Adrenal gland (tissue), 9 donors: ENCODE measurements at regions not wholly inside any gene's neighbourhood (a gene's known extent, or its start where the extent isn't known, plus 50 kb on each side); places are given as distances from the start of the nearest gene placed in this dataset.

Experiments
- DNase-seq, 7 donors: peaks; one replicate each; pipeline ENCODE4 v3.0.0-alpha.2; 2019 to 2020
- H3K27ac ChIP-seq, 5 donors: fragments of 200-600 bp; sonication (generic) in 4 of 5; 1 replicate in 3 of 5; 2 replicates in 2 of 5; pipeline versions ENCODE4 v1.5.1 to v1.8.0; 2016 to 2020; ENCODE audit warnings: mild to moderate bottlenecking in 1 of 5
- H3K27me3 ChIP-seq: fragments of 200-600 bp; 2 replicates; pipeline ENCODE4 v1.8.0; 2021
- H3K36me3 ChIP-seq, 2 donors: fragments of 200-600 bp; replicated peaks in 1 of 2; 1 replicate in 1 of 2; 2 replicates in 1 of 2; pipeline versions ENCODE4 v1.5.1 to v1.8.0; 2018 to 2022
- H3K4me1 ChIP-seq, 2 donors: fragments of 200-600 bp; replicated peaks in 1 of 2; 1 replicate in 1 of 2; 2 replicates in 1 of 2; pipeline versions ENCODE4 v1.5.1 to v1.8.0; 2018 to 2021
- H3K4me3 ChIP-seq, 4 donors: fragments of 200-600 bp; sonication (generic) in 3 of 4; one replicate each; pipeline ENCODE4 v1.5.1; 2016 to 2018
- H3K9me3 ChIP-seq, 3 donors: fragments of 200-600 bp; sonication (generic) in 1 of 3; replicated peaks in 1 of 3; 1 replicate in 2 of 3; 2 replicates in 1 of 3; pipeline versions ENCODE4 v1.5.1 to v1.8.0; 2016 to 2021
- POLR2A ChIP-seq, 2 donors: fragments of 450-650 bp; IDR thresholded peaks; one replicate each; pipeline ENCODE4 v1.6.1; 2017; ENCODE audit warnings: antibody characterized with exemption in 2 of 2, mild to moderate bottlenecking in 2 of 2, moderate library complexity in 1 of 2
- whole genome bisulfite sequencing, 4 donors: extraction: QIAGEN DNeasy Blood & Tissue Kit in 2 of 4; methylation state at CpG; one replicate each; pipeline versions ENCODE4 v1.1.5 to v1.1.7; 2013 to 2017; 5-methylcytosine and 5-hydroxymethylcytosine counted together
- intact Hi-C, 2 donors: fragments of 100-400 bp; cut with DNase I; formaldehyde crosslinking; loops; one replicate each; pipeline versions ENCODE4 v1.14.1 to v1.15.0; 2022 to 2023
- TF ChIP-seq, protein P1 (sequence below), 6 experiments: fragments of 450-650 bp in 4 of 6; fragments of 200-600 bp in 2 of 6; sonication (generic) in 1 of 6; IDR thresholded peaks; 1 replicate in 5 of 6; 2 replicates in 1 of 6; pipeline versions ENCODE4 v1.5.1 to v1.8.0; 2016 to 2021; ENCODE audit warnings: antibody characterized with exemption in 6 of 6, mild to moderate bottlenecking in 2 of 6, moderate library complexity in 1 of 6
- donor health status: healthy with polysubstance abuse.
- donor health status: Bipolar disorder and iron deficiency.
- donor health status: DM: yes; HTN: yes; CAD: no.
- donor health status: DM: no; HTN: no; CAD: no.
- donor health status: DM: no; HTN: no; CAD: no.

DNA sequence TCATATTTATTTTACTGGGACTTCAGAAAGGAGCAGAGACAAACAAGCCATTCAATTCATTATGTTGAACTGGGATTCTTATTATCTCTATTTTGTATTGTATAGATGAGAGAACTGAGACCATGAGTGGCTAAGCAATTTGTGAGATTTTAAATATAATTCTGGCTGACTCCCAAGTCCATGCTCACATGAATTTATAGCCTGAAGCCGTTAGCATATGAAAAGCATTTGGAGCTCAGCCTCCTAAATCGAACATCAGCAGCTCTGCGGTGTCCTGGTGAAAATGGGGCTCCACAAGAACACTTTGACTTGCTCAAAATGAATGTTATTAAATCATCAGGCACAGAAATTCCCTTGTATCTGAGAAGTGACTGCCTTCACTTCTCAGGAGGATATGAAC, 96.8 kb upstream of the DPT start:
- intact Hi-C loops = no loop called here
- no peaks in the 10 kb centered on the region for H3K27me3 ChIP-seq
- no peak overlapping the region for H3K27ac ChIP-seq
- WGBS, 4 donors = 84 to 98% (median 88%) methylated on average over 3 of the region's 3 CpGs
- H3K36me3 ChIP-seq = no peaks in the 10 kb centered on the region
- DNase-seq = no peak
- TF ChIP-seq, protein P1, sequence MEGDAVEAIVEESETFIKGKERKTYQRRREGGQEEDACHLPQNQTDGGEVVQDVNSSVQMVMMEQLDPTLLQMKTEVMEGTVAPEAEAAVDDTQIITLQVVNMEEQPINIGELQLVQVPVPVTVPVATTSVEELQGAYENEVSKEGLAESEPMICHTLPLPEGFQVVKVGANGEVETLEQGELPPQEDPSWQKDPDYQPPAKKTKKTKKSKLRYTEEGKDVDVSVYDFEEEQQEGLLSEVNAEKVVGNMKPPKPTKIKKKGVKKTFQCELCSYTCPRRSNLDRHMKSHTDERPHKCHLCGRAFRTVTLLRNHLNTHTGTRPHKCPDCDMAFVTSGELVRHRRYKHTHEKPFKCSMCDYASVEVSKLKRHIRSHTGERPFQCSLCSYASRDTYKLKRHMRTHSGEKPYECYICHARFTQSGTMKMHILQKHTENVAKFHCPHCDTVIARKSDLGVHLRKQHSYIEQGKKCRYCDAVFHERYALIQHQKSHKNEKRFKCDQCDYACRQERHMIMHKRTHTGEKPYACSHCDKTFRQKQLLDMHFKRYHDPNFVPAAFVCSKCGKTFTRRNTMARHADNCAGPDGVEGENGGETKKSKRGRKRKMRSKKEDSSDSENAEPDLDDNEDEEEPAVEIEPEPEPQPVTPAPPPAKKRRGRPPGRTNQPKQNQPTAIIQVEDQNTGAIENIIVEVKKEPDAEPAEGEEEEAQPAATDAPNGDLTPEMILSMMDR (IDR thresholded peaks at IDR 0.05) = no peak
- no peaks in the 10 kb centered on the region for H3K4me1 ChIP-seq
- H3K4me3 ChIP-seq = no peak overlapping the region
- no peaks in the 10 kb centered on the region for H3K9me3 ChIP-seq

DNA sequence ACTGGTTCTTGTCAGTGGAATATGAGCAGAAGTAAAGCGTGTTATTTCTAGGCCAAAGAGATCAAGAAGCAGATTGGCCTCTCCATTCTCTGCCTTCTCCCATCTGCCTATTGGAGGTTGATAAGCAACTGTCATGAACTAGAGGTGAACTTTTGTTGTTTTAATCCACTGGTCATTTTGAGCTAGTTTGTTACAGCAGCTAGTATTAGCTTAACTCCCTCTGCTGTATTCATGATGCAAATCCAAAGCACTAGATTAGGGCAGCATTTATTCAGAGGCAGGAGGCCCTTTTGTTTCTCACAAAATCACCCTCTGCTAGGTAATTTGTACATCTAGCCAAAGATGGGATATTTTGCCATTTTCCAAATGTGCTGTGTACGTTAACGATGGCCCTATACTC, 97.3 kb upstream of the DPT start:
- TF ChIP-seq, protein P1 (IDR thresholded peaks at IDR 0.05) = no peak
- no peak for TF ChIP-seq POLR2A (IDR thresholded peaks at IDR 0.05)
- WGBS, 4 donors = 93 to 98% (median 94%) methylated on average over 3 of the region's 3 CpGs
- intact Hi-C loops = no loop called here
- no peak overlapping the region for H3K27ac ChIP-seq
- no peaks in the 10 kb centered on the region for H3K9me3 ChIP-seq
- no peaks in the 10 kb centered on the region for H3K4me1 ChIP-seq
- H3K36me3 ChIP-seq = no peaks in the 10 kb centered on the region
- no peak overlapping the region for H3K4me3 ChIP-seq
- DNase-seq = no peak
- H3K27me3 ChIP-seq = no peaks in the 10 kb centered on the region

DNA sequence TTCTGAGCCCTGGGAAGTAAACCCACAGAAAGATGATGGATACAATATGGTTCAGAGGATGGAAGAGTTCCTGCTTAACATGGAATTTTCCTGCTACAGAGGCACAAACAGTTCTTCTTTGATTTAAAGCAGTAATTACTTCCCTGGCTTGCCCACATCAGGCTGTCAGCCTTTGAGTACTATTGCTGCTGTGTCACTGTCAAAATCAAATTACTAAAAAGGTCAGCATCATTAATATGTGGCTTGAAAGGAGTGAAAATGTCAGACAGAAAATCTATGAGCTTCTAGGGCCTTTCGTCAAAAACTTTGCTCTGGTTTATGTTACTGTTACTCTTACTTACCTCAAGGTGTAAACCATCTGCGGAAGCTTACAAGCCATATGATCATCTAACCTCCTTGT, 98.6 kb upstream of the DPT start:
- 84 to 92% (median 86%) methylated on average over 2 of the region's 2 CpGs for WGBS, 4 donors
- Histone ChIP-seq H3K27ac (no peak overlapping the region), H3K4me3 (no peak overlapping the region), H3K4me1 (no peaks in the 10 kb centered on the region), H3K9me3 (no peaks in the 10 kb centered on the region), H3K36me3 (no peaks in the 10 kb centered on the region), H3K27me3 (no peaks in the 10 kb centered on the region)
- intact Hi-C loops = no loop called here
- DNase-seq = no peak
- no peak for TF ChIP-seq POLR2A (IDR thresholded peaks at IDR 0.05)
- TF ChIP-seq, protein P1 (IDR thresholded peaks at IDR 0.05) = no peak

DNA sequence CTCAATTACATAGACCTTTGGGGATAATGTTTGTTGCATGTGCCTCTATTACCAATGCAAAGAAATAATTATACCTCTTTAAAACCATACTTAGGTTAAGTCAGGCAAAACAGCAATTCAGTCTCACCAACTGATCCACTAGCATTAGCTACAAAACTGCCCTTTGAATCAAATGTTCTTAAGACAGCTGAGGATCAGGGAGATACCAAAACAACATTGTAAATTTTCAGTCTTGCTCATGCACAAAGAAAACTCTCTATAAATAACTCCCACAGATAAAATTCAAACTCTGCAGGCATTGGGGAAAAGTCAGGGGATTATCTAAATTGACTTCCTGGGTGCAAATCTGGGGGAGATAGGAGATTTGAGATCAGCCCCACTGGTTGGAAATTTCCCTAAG, 100.9 kb upstream of the DPT start:
- H3K27ac ChIP-seq = no peak overlapping the region
- no peaks in the 10 kb centered on the region for H3K27me3 ChIP-seq
- intact Hi-C loops = no loop called here
- H3K9me3 ChIP-seq = no peaks in the 10 kb centered on the region
- DNase-seq = no peak
- H3K36me3 ChIP-seq = no peaks in the 10 kb centered on the region
- H3K4me1 ChIP-seq = peaks cover 3 to 4% of the 10 kb centered on the region in 2 donors
- no peak overlapping the region for H3K4me3 ChIP-seq
- TF ChIP-seq, protein P1 (IDR thresholded peaks at IDR 0.05) = no peak
- no peak for TF ChIP-seq POLR2A (IDR thresholded peaks at IDR 0.05)
